Osteoblast (primary cell): ENCODE measurements at regions not wholly inside any gene's neighbourhood (a gene's known extent, or its start where the extent isn't known, plus 50 kb on each side); places are given as distances from the start of the nearest gene placed in this dataset.
A peak's percentile ranks its signal among the peaks of the same experiment; 100 is the strongest.

Source experiments
- DNase-seq: peaks from one replicate; pipeline ENCODE4 v3.0.0; 2011; ENCODE audit warnings: low spot score, mixed read lengths; ENCODE audit not compliant: insufficient read length; ENCODE audit errors: missing footprints
- H2AFZ ChIP-seq: 2 replicates; pipeline ENCODE4 v1.6.0; 2011; ENCODE audit warnings: mild to moderate bottlenecking, low read length
- H3K27ac ChIP-seq: 2 replicates; pipeline ENCODE4 v1.5.1; 2011; ENCODE audit warnings: mild to moderate bottlenecking, low read depth, low read length, moderate library complexity
- H3K27me3 ChIP-seq: 2 replicates; pipeline ENCODE4 v1.6.0; 2012; ENCODE audit warnings: mild to moderate bottlenecking, control low read depth, inconsistent platforms, low read length, moderate library complexity; ENCODE audit not compliant: insufficient read depth
- H3K36me3 ChIP-seq: 2 replicates; pipeline ENCODE4 v1.5.1; 2011; ENCODE audit warnings: mild to moderate bottlenecking, low read length, control low read depth, moderate library complexity; ENCODE audit not compliant: insufficient read depth
- H3K4me1 ChIP-seq: 2 replicates; pipeline ENCODE4 v1.5.1; 2011; ENCODE audit warnings: mild to moderate bottlenecking, low read length, control low read depth, moderate library complexity; ENCODE audit not compliant: insufficient read depth
- H3K4me2 ChIP-seq: 2 replicates; pipeline ENCODE4 v1.6.0; 2011; ENCODE audit warnings: mild to moderate bottlenecking, low read length; ENCODE audit not compliant: insufficient read depth
- H3K4me3 ChIP-seq: fragments of 200-600 bp; sonication (generic); 3 replicates; pipeline ENCODE4 v1.5.1; 2012; ENCODE audit warnings: mild to moderate bottlenecking, low read length, inconsistent platforms; ENCODE audit not compliant: insufficient read depth
- H3K79me2 ChIP-seq: 2 replicates; pipeline ENCODE4 v1.6.0; 2012; ENCODE audit warnings: mild to moderate bottlenecking, low read length, control low read depth, inconsistent platforms; ENCODE audit not compliant: insufficient read depth
- H3K9me3 ChIP-seq: 2 replicates; pipeline ENCODE4 v1.5.1; 2011; ENCODE audit warnings: low read depth, low read length, control low read depth
- H4K20me1 ChIP-seq: 2 replicates; pipeline ENCODE4 v1.6.0; 2012; ENCODE audit warnings: mild to moderate bottlenecking, low read length, control low read depth; ENCODE audit not compliant: insufficient read depth
- TF ChIP-seq, protein P1 (sequence below): IDR thresholded peaks from 2 replicates; pipeline ENCODE4 v1.5.1; 2011; ENCODE audit warnings: mild to moderate bottlenecking, low read depth, low read length, moderate library complexity; ENCODE audit errors: extremely low read depth

DNA sequence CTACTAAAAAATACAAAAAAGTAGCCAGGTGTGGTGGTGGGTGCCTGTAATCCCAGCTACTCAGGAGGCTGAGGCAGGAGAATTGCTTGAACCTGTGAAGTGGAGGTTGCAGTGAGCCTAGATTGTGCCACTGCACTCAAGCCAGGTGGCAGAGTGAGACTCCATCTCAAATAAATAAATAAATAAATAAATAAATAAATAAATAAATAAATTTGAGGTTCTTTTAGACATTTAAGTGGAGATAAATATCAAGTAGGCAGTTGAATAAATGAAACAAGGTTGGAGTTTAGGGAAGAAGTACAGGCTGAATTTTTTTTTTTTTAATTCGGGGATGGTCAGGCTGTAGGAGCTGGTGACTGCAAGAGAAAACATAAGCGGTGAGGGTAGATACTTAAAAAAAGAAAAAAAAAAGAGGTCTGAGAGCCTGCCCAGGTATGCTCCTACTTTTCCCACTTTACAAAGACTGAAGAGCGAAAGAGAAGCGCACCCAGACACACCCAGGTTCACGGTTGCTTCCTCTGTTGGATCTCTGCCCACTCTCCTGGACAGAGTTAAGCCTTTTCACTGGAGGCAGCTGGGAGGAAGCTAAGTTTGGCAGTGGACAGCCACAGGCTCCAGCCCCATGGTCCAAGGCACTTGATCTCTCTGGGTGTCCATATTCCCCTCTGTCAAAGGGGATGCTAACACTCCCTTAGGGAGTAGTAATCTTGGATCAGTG, 100.9 kb upstream of the PRDM1 start:
- peaks cover 5% of the 10 kb centered on the region for H3K4me1 ChIP-seq
- H3K27me3 ChIP-seq: no peaks in the 10 kb centered on the region
- DNase-seq: no peak
- TF ChIP-seq, protein P1, sequence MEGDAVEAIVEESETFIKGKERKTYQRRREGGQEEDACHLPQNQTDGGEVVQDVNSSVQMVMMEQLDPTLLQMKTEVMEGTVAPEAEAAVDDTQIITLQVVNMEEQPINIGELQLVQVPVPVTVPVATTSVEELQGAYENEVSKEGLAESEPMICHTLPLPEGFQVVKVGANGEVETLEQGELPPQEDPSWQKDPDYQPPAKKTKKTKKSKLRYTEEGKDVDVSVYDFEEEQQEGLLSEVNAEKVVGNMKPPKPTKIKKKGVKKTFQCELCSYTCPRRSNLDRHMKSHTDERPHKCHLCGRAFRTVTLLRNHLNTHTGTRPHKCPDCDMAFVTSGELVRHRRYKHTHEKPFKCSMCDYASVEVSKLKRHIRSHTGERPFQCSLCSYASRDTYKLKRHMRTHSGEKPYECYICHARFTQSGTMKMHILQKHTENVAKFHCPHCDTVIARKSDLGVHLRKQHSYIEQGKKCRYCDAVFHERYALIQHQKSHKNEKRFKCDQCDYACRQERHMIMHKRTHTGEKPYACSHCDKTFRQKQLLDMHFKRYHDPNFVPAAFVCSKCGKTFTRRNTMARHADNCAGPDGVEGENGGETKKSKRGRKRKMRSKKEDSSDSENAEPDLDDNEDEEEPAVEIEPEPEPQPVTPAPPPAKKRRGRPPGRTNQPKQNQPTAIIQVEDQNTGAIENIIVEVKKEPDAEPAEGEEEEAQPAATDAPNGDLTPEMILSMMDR: no peak
- no peaks in the 10 kb centered on the region for H3K79me2 ChIP-seq
- H2AFZ ChIP-seq: peak overlapping the region; percentile 85
- no peaks in the 10 kb centered on the region for H3K36me3 ChIP-seq
- peak overlapping the region; percentile 61 for H3K4me3 ChIP-seq
- no peaks in the 10 kb centered on the region for H3K9me3 ChIP-seq
- H3K4me2 ChIP-seq: peak overlapping the region; percentile 75
- H4K20me1 ChIP-seq: no peaks in the 10 kb centered on the region
- no peak overlapping the region for H3K27ac ChIP-seq

DNA sequence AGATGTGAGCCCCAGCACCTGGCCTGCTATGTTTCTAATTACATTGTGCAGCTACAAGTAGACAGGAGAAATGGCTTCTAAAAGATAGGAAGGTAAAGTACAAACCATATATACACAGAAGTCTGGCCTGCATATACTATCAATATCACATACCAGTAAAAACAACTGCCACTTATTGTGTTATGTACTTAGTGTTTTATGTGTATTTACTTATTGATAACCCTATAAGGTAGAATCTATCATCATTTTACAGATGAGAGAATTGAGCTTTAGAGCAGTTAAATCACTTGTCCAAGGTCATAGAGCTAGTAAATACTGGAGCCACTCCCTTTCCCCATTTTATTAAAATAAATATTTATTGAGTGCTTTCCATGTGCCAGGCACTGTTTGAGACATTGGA, 102.4 kb upstream of the PRDM1 start:
- Histone ChIP-seq H3K4me2 (no peak overlapping the region), H4K20me1 (no peaks in the 10 kb centered on the region), H3K27me3 (no peaks in the 10 kb centered on the region), H2AFZ (no peak overlapping the region), H3K79me2 (no peaks in the 10 kb centered on the region), H3K9me3 (no peaks in the 10 kb centered on the region), H3K27ac (no peak overlapping the region), H3K4me3 (no peak overlapping the region), H3K36me3 (no peaks in the 10 kb centered on the region), H3K4me1 (peaks cover 5% of the 10 kb centered on the region)
- TF ChIP-seq, protein P1: no peak
- DNase-seq: no peak

GRCh38 chr6:105982761-105983540, 103.2 kb upstream of the PRDM1 start:
- no peaks in the 10 kb centered on the region for H3K79me2 ChIP-seq
- no peaks in the 10 kb centered on the region for H3K27me3 ChIP-seq
- H3K9me3 ChIP-seq: no peaks in the 10 kb centered on the region
- no peak overlapping the region for H2AFZ ChIP-seq
- H3K4me2 ChIP-seq: no peak overlapping the region
- TF ChIP-seq, protein P1: no peak
- no peak for DNase-seq
- no peaks in the 10 kb centered on the region for H3K36me3 ChIP-seq
- H3K4me1 ChIP-seq: peaks cover 5% of the 10 kb centered on the region
- no peaks in the 10 kb centered on the region for H4K20me1 ChIP-seq
- no peak overlapping the region for H3K4me3 ChIP-seq
- H3K27ac ChIP-seq: no peak overlapping the region

GRCh38 chr6:105981888-105982358, 104.2 kb upstream of the PRDM1 start:
- no peak overlapping the region for H3K27ac ChIP-seq
- H3K9me3 ChIP-seq: no peaks in the 10 kb centered on the region
- H4K20me1 ChIP-seq: no peaks in the 10 kb centered on the region
- peak overlapping the region; percentile 81 for H3K4me3 ChIP-seq
- no peaks in the 10 kb centered on the region for H3K27me3 ChIP-seq
- peak overlapping the region; percentile 90 for H2AFZ ChIP-seq
- peaks cover 5% of the 10 kb centered on the region for H3K4me1 ChIP-seq
- H3K79me2 ChIP-seq: no peaks in the 10 kb centered on the region
- TF ChIP-seq, protein P1: no peak
- H3K4me2 ChIP-seq: peak overlapping the region; percentile 91
- no peaks in the 10 kb centered on the region for H3K36me3 ChIP-seq
- no peak for DNase-seq
